ENCODE measurements at regions not wholly inside any gene's neighbourhood (a gene's known extent, or its start where the extent isn't known, plus 50 kb on each side); places are given as distances from the start of the nearest gene placed in this dataset.

- no peaks in the 10 kb centered on the region for H3K36me3 ChIP-seq
- peaks cover 0 to 16% (median 7%) of the 10 kb centered on the region in 4 donors for H3K4me1 ChIP-seq
- TF ChIP-seq EP300 (IDR thresholded peaks at IDR 0.05) (no peak), POLR2AphosphoS5 (IDR thresholded peaks at IDR 0.05) (no peak)
- no peaks in the 10 kb centered on the region for H3K9me3 ChIP-seq
- WGBS, 2 donors, result 67 to 95% methylated on average over 2 of the region's 2 CpGs
- ATAC-seq (ENCODE audit: low FRiP score in 2 of 2) (no peak), DNase-seq (no peak)
- H3K27ac ChIP-seq, result no peak overlapping the region
- H3K4me3 ChIP-seq, result no peak overlapping the region
- no peaks in the 10 kb centered on the region for H3K27me3 ChIP-seq
Observed at GRCh38 chr13:24060993-24061392, 99.5 kb upstream of the SPATA13 start.

- DNase-seq (no peak), ATAC-seq (ENCODE audit: low FRiP score in 2 of 2) (peak in 1 of 2 donors; percentile 28)
- Histone ChIP-seq H3K9me3 (no peaks in the 10 kb centered on the region), H3K27me3 (no peaks in the 10 kb centered on the region), H3K4me3 (no peak overlapping the region), H3K4me1 (peaks cover 0 to 16% (median 7%) of the 10 kb centered on the region in 4 donors), H3K36me3 (no peaks in the 10 kb centered on the region), H3K27ac (peak overlapping the region; percentile 46 to 67 (median 58))
- 32 to 33% methylated on average over 8 of the region's 8 CpGs for WGBS, 2 donors
- no peak for TF ChIP-seq EP300 (IDR thresholded peaks at IDR 0.05)
- TF ChIP-seq POLR2AphosphoS5 (IDR thresholded peaks at IDR 0.05), result peak; percentile 20 to 29
- TF ChIP-seq CTCF (IDR thresholded peaks at IDR 0.05), result no peak
Observed at GRCh38 chr13:24063281-24063877, 97.1 kb upstream of the SPATA13 start.

GRCh38 chr13:24064371-24064770 lies 96.1 kb upstream of the SPATA13 start:
- peak overlapping the region in 3 of 4 donors; percentile 46 to 59 (median 58) for H3K27ac ChIP-seq
- H3K36me3 ChIP-seq, result no peaks in the 10 kb centered on the region
- no peaks in the 10 kb centered on the region for H3K9me3 ChIP-seq
- H3K4me3 ChIP-seq, result no peak overlapping the region
- 95 to 96% methylated on average over 3 of the region's 3 CpGs for WGBS, 2 donors
- peaks cover 0 to 12% (median 6%) of the 10 kb centered on the region in 4 donors for H3K4me1 ChIP-seq
- ATAC-seq (ENCODE audit: low FRiP score in 2 of 2), result no peak
- no peaks in the 10 kb centered on the region for H3K27me3 ChIP-seq
- no peak for TF ChIP-seq EP300 (IDR thresholded peaks at IDR 0.05)
- no peak for TF ChIP-seq POLR2AphosphoS5 (IDR thresholded peaks at IDR 0.05)
- TF ChIP-seq CTCF (IDR thresholded peaks at IDR 0.05), result no peak
- no peak for DNase-seq

- Histone ChIP-seq H3K4me3 (no peak overlapping the region), H3K27me3 (no peaks in the 10 kb centered on the region), H3K27ac (no peak overlapping the region), H3K9me3 (no peaks in the 10 kb centered on the region), H3K4me1 (peaks cover 3 to 8% (median 6%) of the 10 kb centered on the region in 4 donors), H3K36me3 (no peaks in the 10 kb centered on the region)
- ATAC-seq (ENCODE audit: low FRiP score in 2 of 2), result no peak
- no peak for DNase-seq
- no peak for TF ChIP-seq EP300 (IDR thresholded peaks at IDR 0.05)
- TF ChIP-seq POLR2AphosphoS5 (IDR thresholded peaks at IDR 0.05), result no peak
- TF ChIP-seq CTCF (IDR thresholded peaks at IDR 0.05), result no peak
- no peak for TF ChIP-seq POLR2A (IDR thresholded peaks at IDR 0.05)
- 60 to 62% methylated on average over 3 of the region's 3 CpGs for WGBS, 2 donors
Observed at GRCh38 chr13:24065176-24065575, 95.3 kb upstream of the SPATA13 start.

- Histone ChIP-seq H3K4me3 (no peak overlapping the region), H3K9me3 (no peaks in the 10 kb centered on the region), H3K36me3 (no peaks in the 10 kb centered on the region), H3K4me1 (peaks cover 4 to 8% (median 6%) of the 10 kb centered on the region in 4 donors), H3K27me3 (no peaks in the 10 kb centered on the region), H3K27ac (no peak overlapping the region)
- no peak for TF ChIP-seq POLR2A (IDR thresholded peaks at IDR 0.05)
- TF ChIP-seq CTCF (IDR thresholded peaks at IDR 0.05), result no peak
- TF ChIP-seq EP300 (IDR thresholded peaks at IDR 0.05), result no peak
- TF ChIP-seq POLR2AphosphoS5 (IDR thresholded peaks at IDR 0.05), result no peak
- no peak for ATAC-seq (ENCODE audit: low FRiP score in 2 of 2)
- DNase-seq, result no peak
- 92 to 93% methylated on average over 5 of the region's 5 CpGs for WGBS, 2 donors
Observed at GRCh38 chr13:24066405-24067295, 93.9 kb upstream of the SPATA13 start.

Data from upper lobe of left lung (tissue), 6 donors.